Gastrocnemius medialis (tissue), 4 donors: ENCODE measurements at regions not wholly inside any gene's neighbourhood (a gene's known extent, or its start where the extent isn't known, plus 50 kb on each side); places are given as distances from the start of the nearest gene placed in this dataset.

Experiments
- POLR2A ChIP-seq, 2 donors: fragments of 450-650 bp; IDR thresholded peaks; one replicate each; pipeline ENCODE4 v1.6.1; 2017; ENCODE audit warnings: antibody characterized with exemption in 2 of 2, mild to moderate bottlenecking in 2 of 2, moderate library complexity in 2 of 2
- TF ChIP-seq, protein P1 (sequence below), 5 experiments: fragments of 450-650 bp in 3 of 5; fragments of 200-600 bp in 2 of 5; sonication (generic) in 2 of 5; IDR thresholded peaks in 4 of 5; conservative IDR thresholded peaks in 1 of 5; 1 replicate in 4 of 5; 2 replicates in 1 of 5; pipeline ENCODE4 v1.5.1; 2016 to 2019; ENCODE audit warnings: antibody characterized with exemption in 5 of 5, mild to moderate bottlenecking in 3 of 5, moderate library complexity in 3 of 5

GRCh38 chr6:169944061-169944337 is 192.6 kb downstream of the ERMARD start:
- TF ChIP-seq, protein P1, sequence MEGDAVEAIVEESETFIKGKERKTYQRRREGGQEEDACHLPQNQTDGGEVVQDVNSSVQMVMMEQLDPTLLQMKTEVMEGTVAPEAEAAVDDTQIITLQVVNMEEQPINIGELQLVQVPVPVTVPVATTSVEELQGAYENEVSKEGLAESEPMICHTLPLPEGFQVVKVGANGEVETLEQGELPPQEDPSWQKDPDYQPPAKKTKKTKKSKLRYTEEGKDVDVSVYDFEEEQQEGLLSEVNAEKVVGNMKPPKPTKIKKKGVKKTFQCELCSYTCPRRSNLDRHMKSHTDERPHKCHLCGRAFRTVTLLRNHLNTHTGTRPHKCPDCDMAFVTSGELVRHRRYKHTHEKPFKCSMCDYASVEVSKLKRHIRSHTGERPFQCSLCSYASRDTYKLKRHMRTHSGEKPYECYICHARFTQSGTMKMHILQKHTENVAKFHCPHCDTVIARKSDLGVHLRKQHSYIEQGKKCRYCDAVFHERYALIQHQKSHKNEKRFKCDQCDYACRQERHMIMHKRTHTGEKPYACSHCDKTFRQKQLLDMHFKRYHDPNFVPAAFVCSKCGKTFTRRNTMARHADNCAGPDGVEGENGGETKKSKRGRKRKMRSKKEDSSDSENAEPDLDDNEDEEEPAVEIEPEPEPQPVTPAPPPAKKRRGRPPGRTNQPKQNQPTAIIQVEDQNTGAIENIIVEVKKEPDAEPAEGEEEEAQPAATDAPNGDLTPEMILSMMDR (IDR thresholded peaks at IDR 0.05 in 4 of 5, conservative IDR thresholded peaks at IDR 0.05 in 1 of 5): no peak
- TF ChIP-seq POLR2A (IDR thresholded peaks at IDR 0.05): no peak
